LNCaP clone FGC (cell line): ENCODE measurements at regions not wholly inside any gene's neighbourhood (a gene's known extent, or its start where the extent isn't known, plus 50 kb on each side); places are given as distances from the start of the nearest gene placed in this dataset.

ENCODE experiments used
- DNase-seq: peaks from one replicate; pipeline ENCODE4 v3.0.0-alpha.2; 2011; ENCODE audit warnings: low read depth
- H3K4me3 ChIP-seq: 2 replicates; pipeline ENCODE4 v1.5.1; 2011; ENCODE audit warnings: mild to moderate bottlenecking, low read depth, low read length, control low read depth
- CTCF ChIP-seq: IDR thresholded peaks from 2 replicates; pipeline ENCODE4 v1.5.1; 2012; ENCODE audit warnings: mild to moderate bottlenecking; ENCODE audit not compliant: control insufficient read depth, insufficient read depth; ENCODE audit errors: extremely low read depth

- no peak overlapping the region for H3K4me3 ChIP-seq
- no peak for DNase-seq
- no peak for TF ChIP-seq CTCF
These were observed 54.5 kb upstream of the TGFBR2 start for GRCh38 chr3:30551927-30552326.

DNA sequence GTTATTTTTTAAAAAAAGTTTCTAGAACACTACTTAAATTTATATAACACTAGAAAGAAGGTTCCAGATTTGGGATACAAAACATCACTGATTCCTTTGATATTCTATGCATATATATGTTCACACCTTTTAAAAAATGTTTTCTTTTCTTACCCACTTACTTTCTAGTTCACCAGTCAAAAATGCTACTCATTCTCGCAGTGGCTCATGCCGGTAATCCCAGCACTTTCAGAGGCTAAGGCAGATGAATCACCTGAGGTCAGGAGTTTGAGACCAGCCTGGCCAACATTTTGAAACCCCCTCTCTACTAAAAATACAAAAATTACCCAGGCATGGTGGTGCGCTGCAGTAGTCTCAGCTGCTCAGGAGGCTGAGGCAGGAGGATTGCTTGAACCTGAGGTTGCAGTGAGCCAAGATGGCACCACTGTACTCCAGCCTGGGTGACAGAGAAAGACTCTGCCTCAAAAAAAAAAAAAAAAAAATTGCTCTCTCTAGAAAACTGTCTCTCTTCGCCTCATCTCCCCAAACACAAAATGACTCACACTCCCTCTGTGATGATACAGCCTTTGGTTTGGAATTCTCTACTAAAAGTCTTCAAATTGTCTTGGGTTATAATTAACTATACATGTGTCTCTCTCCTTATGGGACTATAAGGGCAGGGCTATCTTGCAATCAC lies 52.6 kb upstream of the TGFBR2 start:
- DNase-seq: no peak
- TF ChIP-seq CTCF: no peak
- H3K4me3 ChIP-seq: no peak overlapping the region

GRCh38 chr3:30554317-30554690 lies 52.1 kb upstream of the TGFBR2 start:
- no peak overlapping the region for H3K4me3 ChIP-seq
- DNase-seq: no peak
- TF ChIP-seq CTCF: no peak

DNA sequence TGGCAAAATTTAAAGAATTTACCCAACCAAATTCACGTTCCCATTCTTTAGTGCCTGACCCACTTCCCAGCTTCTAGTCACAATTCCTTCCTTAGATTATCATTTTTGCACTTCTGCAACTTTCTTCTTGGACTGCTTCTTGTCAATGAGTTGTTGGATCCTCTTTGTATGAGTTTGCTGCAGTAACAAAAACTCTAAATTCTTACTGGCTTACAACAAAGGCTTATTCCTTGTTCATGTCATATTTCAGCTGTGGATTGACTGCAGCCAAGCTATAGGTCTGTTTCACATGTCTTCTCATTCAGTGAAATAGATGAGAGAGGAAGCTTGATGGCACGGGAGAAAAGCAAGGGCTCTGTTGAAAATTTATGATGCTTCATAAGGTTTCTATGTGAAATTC lies 50.4 kb upstream of the TGFBR2 start:
- no peak overlapping the region for H3K4me3 ChIP-seq
- TF ChIP-seq CTCF: no peak
- no peak for DNase-seq
